HL-60 (cell line): ENCODE measurements at regions not wholly inside any gene's neighbourhood (a gene's known extent, or its start where the extent isn't known, plus 50 kb on each side); places are given as distances from the start of the nearest gene placed in this dataset.

Experiments
- CTCF ChIP-seq: IDR thresholded peaks from one replicate; pipeline ENCODE4 v1.5.1; 2011; ENCODE audit warnings: low read length, control low read depth, inconsistent platforms; ENCODE audit not compliant: insufficient read depth
- GABPA ChIP-seq: IDR thresholded peaks from 2 replicates; pipeline ENCODE4 v1.6.1; 2012; ENCODE audit warnings: low read depth
- POLR2AphosphoS5 ChIP-seq: IDR thresholded peaks from 2 replicates; pipeline ENCODE4 v1.6.1; 2012; ENCODE audit warnings: low read depth

DNA sequence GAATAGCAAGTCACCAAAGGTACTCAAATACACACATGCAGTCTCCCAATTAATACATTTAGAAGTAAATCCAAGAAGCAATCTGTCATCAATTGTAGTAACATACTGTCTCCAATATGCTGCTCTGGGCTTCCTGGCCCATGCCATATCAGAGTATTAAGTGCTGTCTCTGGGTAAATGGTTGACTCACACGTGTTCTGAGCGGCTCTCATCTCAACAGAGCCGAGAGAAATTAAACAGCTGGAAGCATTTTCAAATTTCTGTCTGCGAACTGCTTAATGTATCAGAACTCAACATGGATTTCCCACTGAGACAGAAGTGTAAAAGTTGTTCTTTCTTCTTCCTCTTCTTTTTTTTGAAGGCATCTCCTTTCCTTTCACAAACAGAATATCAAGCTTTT lies 247.3 kb upstream of the TAS2R1 start:
- TF ChIP-seq CTCF: no peak
- TF ChIP-seq POLR2AphosphoS5: no peak
- TF ChIP-seq GABPA: no peak
